ENCODE measurements at regions not wholly inside any gene's neighbourhood (a gene's known extent, or its start where the extent isn't known, plus 50 kb on each side); places are given as distances from the start of the nearest gene placed in this dataset.

DNA sequence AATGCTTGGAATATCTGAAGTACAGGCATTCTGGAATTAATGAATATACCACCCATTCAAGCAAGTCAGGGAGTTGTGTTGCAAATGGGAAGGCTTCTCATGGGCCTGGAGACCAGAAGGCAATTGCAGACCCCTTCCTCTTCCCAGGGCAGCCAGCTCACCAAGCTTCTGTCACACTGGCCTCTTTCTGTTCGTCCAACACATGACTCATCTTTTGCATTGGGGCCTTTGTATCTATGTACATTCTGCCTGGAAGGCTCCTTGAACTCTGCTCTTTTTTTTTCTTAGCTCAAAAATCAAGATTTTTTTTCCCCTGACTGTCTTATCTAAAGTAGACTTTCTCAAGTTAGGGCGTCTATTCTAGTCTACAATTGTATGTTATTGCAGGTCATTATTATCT, 132.9 kb upstream of the MYLIP start:
- ChIA-PET CTCF (no interaction called here), POLR2A (no interaction called here)

GRCh38 chr6:15995493-15995892, 133.4 kb upstream of the MYLIP start:
- CTCF ChIA-PET: no interaction called here
- POLR2A ChIA-PET: no interaction called here

- POLR2A ChIA-PET: interaction anchor here (0.5 to 0.8 kb wide), 2 partner anchors 134 to 691 kb away, joined by 3 to 4 read pairs; partner anchors contain the start of gene MYLIP
- CTCF ChIA-PET: no interaction called here
Measured at GRCh38 chr6:15994814-15995459, 133.9 kb upstream of the MYLIP start.

DNA sequence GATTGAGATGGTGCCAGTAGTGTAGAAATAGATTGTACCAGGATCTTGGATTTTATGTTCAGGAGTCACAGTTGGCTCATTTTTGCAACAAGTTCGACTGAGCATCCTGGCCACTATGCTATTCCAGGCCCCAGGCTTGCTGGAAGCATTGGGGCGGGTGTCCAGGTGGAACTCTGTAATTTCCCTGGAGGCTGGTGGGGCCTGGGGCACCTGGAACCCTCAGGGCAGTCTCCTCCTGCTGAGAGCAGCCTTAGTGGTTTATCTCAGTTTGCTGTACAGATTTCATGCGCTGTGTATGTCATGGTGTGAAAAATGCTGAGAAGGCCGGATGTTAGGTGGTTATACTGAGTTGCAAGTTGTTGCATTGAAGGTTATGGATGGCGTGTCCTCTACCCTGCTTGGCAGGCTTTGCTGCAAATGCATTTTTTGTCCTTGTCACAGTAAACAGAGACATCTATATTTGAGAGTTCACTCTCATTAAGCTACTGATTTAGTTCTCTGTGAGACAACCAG, 135.1 kb upstream of the MYLIP start:
- POLR2A ChIA-PET: interaction anchor here (0.8 to 0.9 kb wide), 2 partner anchors 114 to 135 kb away, joined by 4 to 6 read pairs; partner anchors contain the start of gene MYLIP
- CTCF ChIA-PET: no interaction called here

DNA sequence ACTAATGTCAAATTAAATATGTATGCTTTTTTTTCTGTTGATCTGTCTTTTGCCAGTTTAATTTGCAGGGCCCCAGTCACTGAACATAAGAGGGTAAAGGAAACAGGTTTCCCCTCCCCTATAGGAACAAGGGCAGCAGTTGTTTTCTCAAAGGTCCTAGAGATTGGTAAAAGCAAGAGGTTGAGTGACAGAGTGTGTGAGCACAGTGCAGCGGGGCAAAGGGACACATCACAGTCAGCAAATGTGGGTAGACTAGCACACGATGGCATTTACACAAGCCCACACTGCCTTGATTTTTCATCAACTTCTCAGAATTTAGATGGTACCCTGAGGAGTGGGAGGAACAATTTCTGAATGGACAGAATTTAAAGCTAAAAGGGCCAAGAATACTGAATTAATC, 138.7 kb upstream of the MYLIP start:
- ChIA-PET CTCF (no interaction called here), POLR2A (no interaction called here)

DNA sequence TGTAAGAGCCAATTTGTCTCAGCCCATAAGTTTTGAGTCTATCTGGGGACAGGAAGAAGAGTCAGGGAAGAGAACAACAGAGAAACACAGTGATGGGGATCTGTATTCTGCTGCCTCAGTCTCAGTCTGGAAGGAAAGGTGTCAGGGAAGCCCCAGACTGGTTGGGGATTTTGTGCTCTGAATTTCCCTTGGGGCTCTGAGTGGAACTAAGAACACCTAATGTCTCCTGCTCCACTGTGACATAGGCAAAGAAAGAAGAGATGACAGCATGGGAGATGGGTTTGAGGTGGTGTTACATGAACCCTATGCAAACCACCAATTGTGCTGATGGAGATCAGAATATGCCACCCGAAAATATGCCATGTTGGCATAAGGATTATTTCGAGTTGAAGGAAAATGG, 139.5 kb upstream of the MYLIP start:
- POLR2A ChIA-PET: no interaction called here
- CTCF ChIA-PET: no interaction called here

DNA sequence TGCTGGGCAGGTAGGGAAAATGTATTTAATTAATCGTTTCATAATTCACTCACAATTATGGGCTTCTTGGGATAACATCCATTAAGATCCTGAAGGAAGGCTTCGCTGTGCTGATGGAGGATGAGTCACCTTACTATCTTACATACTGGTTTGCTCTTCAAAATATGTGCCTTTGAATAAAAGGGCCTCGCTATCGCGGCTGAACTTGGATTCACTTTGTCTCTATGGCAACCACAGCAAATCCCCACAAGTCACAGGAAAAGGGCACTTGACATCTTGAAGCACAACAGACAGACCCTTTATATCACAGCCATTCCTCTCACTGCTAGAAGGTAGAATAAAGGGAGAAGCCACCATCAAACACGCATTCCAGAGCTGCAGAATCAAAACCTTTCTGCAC, 141.3 kb upstream of the MYLIP start:
- CTCF ChIA-PET: no interaction called here
- POLR2A ChIA-PET: no interaction called here

GRCh38 chr6:15986027-15986629, 142.8 kb upstream of the MYLIP start:
- CTCF ChIA-PET: no interaction called here
- POLR2A ChIA-PET: no interaction called here

DNA sequence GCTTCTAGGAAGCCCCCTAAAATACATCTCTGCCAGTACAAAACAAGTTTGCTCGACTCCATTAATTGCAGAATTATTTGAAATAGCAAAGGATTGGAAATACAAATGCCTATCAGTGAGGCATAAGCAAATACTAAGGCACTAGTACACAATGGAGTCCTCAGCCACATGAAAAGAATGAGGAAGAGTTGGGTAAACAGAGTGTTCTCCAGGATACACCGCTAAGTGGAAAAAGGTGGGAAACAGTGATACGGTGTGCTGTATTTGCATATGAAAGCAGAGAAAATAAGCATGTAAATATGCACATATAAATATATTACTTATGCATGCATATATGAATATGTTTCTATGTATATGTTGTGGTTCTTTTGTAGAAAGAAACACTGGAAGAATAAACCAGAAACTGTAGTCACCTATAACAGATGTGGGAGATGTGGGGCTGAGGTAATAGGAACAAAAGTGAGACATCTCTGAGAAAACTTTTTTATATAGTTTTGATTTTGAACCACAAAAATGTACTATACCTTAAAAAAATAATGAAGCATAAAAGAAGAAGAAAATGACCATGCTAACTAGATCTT, 143.4 kb upstream of the MYLIP start:
- CTCF ChIA-PET: no interaction called here
- POLR2A ChIA-PET: no interaction called here

- ChIA-PET CTCF (interaction anchor here (0.7 kb wide), 2 partner anchors 74 to 139 kb away, joined by 3 to 4 read pairs; no protein-coding TSS in a partner anchor), POLR2A (no interaction called here)
Measured at GRCh38 chr6:15981956-15982355, 146.9 kb upstream of the MYLIP start.

- ChIA-PET POLR2A (no interaction called here), CTCF (no interaction called here)
Measured at GRCh38 chr6:15980801-15981200, 148.1 kb upstream of the MYLIP start.

- ChIA-PET CTCF (no interaction called here), POLR2A (no interaction called here)
Measured at GRCh38 chr6:15978426-15978825, 150.5 kb upstream of the MYLIP start.

- CTCF ChIA-PET: no interaction called here
- POLR2A ChIA-PET: no interaction called here
Measured at GRCh38 chr6:15977050-15977449, 151.8 kb upstream of the MYLIP start.

GRCh38 chr6:15974817-15975216, 154.1 kb upstream of the MYLIP start:
- ChIA-PET CTCF (interaction anchor here (0.7 kb wide), 1 partner anchor 199 kb away, joined by 3 read pairs; no protein-coding TSS in a partner anchor), POLR2A (no interaction called here)

- CTCF ChIA-PET: no interaction called here
- POLR2A ChIA-PET: no interaction called here
Measured at GRCh38 chr6:15970517-15970916, 158.4 kb upstream of the MYLIP start.

DNA sequence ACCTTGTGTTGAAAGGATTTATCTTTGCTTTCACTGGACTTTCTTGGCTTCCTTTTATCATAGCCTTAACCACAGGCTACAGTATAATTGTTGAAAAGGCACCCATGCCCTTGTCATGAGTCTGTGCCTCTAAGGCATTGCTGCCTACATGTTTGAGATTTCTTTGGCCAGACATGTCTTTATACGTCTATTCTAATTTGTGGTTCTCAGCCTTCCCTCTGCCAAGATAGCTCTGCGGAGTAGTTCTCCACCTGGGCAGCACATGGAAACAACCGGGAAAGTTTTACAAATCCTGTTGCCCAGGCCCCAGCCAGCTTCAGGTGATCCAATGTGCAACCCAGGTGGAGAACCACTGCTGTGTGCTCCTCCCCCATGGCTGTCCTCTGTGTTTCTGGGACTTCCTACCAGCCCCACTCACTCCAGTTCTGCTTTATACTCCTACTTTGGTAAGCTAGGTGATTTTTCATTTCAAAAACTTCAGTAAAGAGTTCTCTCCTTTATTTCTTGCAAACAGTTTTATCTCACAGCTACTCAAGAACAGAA, 159.6 kb upstream of the MYLIP start:
- CTCF ChIA-PET: no interaction called here
- POLR2A ChIA-PET: no interaction called here

GRCh38 chr6:15968519-15968918, 160.4 kb upstream of the MYLIP start:
- CTCF ChIA-PET: no interaction called here
- POLR2A ChIA-PET: no interaction called here

DNA sequence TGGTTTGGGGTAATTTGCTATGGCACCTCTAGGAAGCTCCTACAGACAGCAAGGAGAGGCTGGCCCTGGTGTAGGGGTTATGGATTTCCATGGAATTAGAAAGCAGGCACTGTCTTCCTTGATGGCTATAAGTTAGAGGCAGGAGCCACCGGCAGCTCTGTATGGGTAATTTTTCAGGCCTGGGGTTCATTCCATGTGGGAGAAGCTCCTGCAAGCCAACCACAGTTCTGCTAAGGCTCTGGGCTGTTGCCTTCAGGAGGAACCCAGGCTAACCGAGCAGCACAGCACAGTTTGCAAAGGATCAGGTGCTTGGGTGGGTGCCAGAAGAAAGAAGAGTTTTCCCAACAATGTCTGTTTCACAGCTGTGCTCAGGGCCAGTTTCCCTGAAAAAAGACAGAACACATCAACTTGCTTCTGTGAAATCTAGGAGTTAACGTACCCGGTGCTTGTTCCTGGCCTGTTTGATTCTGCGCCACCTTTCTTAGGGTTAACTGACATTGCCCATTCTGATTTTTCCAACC, 162.8 kb upstream of the MYLIP start:
- POLR2A ChIA-PET: no interaction called here
- CTCF ChIA-PET: no interaction called here

- ChIA-PET CTCF (interaction anchor here (0.6 kb wide), 1 partner anchor 783 kb away, joined by 3 read pairs; no protein-coding TSS in a partner anchor), POLR2A (no interaction called here)
Measured at GRCh38 chr6:15962449-15962764, 166.5 kb upstream of the MYLIP start.

DNA sequence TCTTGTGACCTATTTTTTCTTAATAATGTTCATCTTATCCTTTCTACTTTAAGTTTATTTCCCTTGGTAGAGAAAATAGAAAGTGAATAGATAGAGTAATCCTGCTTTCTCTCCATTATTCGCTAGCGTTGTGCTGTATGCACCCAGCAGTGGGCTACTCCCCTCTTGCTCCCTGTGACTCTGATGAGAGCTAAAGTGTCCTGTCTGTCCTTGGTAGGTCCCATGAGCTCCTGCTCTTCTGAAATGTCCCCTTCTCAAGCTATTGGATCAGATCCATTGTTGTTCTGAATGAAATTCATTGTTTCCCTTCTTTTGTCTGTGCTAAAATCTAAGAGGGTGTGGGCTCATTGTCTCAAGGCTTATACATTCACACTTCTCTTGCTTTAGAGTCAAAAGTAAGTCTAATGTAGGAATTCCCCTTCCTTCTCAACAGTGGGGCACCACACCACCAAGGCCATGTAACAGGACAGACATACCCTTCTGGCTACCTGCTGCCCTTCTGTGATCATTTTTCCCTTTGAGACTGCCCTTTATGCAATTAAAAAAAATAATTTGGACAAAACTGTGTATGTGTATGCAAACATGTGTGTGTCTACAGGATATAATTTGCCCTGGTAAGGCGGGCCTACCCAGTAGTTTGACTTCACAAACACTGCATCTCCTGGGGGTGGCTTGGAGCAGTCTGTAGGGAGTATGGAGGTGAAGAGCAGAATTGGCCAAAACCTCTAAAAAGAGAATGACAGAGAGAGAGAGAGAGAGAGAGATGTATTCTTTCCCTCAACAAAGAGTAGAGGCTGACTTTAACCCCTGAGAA, 167.0 kb upstream of the MYLIP start:
- POLR2A ChIA-PET: no interaction called here
- CTCF ChIA-PET: interaction anchor here (0.6 kb wide), 1 partner anchor 782 kb away, joined by 3 read pairs; no protein-coding TSS in a partner anchor

Data from activated CD8-positive, alpha-beta memory T cell treated with anti-CD3 and anti-CD28 coated beads for 36 hours (primary cell).